HFFc6 (cell line): ENCODE measurements at regions not wholly inside any gene's neighbourhood (a gene's known extent, or its start where the extent isn't known, plus 50 kb on each side); places are given as distances from the start of the nearest gene placed in this dataset.

ENCODE experiments used
- DNase-seq: peaks from one replicate; pipeline ENCODE4 v3.0.0-alpha.2; 2018
- H3K27ac Mint-ChIP-seq: 2 replicates; pipeline ENCODE4 v1.8.0; 2020; ENCODE audit warnings: mild to moderate bottlenecking, mixed read lengths
- H3K27me3 Mint-ChIP-seq: 2 replicates; pipeline ENCODE4 v1.8.0; 2021; ENCODE audit warnings: mild to moderate bottlenecking, moderate library complexity, mixed read lengths; ENCODE audit not compliant: insufficient read depth
- H3K36me3 Mint-ChIP-seq: 2 replicates; pipeline ENCODE4 v1.8.0; 2021; ENCODE audit warnings: low read depth, mixed read lengths
- H3K4me1 Mint-ChIP-seq: 2 replicates; pipeline ENCODE4 v1.8.0; 2020; ENCODE audit warnings: low read depth, mixed read lengths
- H3K4me3 Mint-ChIP-seq: 2 replicates; pipeline ENCODE4 v1.8.0; 2020; ENCODE audit warnings: mild to moderate bottlenecking, moderate library complexity, mixed read lengths
- H3K9me3 Mint-ChIP-seq: 2 replicates; pipeline ENCODE4 v1.8.0; 2020; ENCODE audit warnings: mild to moderate bottlenecking, mixed read lengths
- CTCF ChIP-seq: fragments of 200-600 bp; sonication (generic); IDR thresholded peaks from 2 replicates; pipeline ENCODE4 v1.5.0; 2021; ENCODE audit warnings: antibody characterized with exemption, mild to moderate bottlenecking

DNA sequence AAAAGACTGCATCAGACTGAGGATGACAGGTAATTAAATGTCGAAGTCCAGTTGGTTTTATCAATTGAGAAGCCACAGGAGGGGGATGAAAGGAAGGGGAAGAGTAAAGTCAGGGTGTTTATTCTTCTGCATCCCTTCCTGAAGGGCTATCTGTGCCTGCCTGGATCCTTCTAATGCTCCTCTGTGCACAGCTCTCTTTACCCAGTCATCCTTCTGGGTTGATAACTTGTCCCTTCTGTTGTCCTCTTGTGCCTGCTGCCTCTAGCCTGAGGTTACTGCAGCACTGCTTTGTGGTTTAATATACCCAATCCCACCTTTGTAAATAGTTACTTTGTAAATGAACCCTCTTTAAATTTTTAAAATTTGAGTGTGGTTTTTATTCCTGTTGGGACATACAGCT, 1127.3 kb downstream of the EPHA7 start:
- H3K9me3 Mint-ChIP-seq = peaks cover 34% of the 10 kb centered on the region
- H3K4me3 Mint-ChIP-seq = no peak overlapping the region
- H3K36me3 Mint-ChIP-seq = no peaks in the 10 kb centered on the region; the same call in 1 of the 2 replicates
- no peak for DNase-seq
- no peak overlapping the region for H3K27ac Mint-ChIP-seq
- no peaks in the 10 kb centered on the region for H3K4me1 Mint-ChIP-seq
- TF ChIP-seq CTCF = no peak
- no peaks in the 10 kb centered on the region for H3K27me3 Mint-ChIP-seq

DNA sequence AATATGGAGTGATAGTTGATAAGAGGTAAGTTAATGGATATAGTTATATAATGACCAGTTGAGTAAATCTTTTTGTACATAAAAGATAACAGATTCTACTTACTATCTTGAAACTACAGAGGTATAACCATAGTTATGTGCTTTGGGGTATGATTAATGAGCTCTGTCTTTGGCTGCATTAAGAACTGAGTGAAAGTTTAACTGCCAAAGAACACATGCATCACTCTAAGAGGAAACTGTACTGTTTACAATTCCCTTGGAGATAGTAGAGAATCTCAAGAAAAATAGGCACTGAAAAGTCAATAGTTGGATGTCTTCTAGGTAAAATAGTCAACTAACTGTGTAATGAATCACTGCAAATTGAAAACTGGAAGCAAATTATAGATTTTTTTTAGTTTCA, 1129.5 kb downstream of the EPHA7 start:
- DNase-seq = no peak
- TF ChIP-seq CTCF = no peak
- no peaks in the 10 kb centered on the region for H3K27me3 Mint-ChIP-seq
- H3K36me3 Mint-ChIP-seq = no peaks in the 10 kb centered on the region; the same call in 1 of the 2 replicates
- no peak overlapping the region for H3K27ac Mint-ChIP-seq
- H3K4me1 Mint-ChIP-seq = no peaks in the 10 kb centered on the region
- H3K4me3 Mint-ChIP-seq = no peak overlapping the region
- peaks cover 47% of the 10 kb centered on the region for H3K9me3 Mint-ChIP-seq

- DNase-seq = no peak
- Mint-ChIP-seq H3K27me3 (no peaks in the 10 kb centered on the region), H3K4me3 (no peak overlapping the region), H3K36me3 (no peaks in the 10 kb centered on the region), H3K9me3 (peaks cover 19% of the 10 kb centered on the region), H3K4me1 (no peaks in the 10 kb centered on the region), H3K27ac (no peak overlapping the region)
- no peak for TF ChIP-seq CTCF
These were observed 1137.7 kb downstream of the EPHA7 start for GRCh38 chr6:92281571-92282076.

GRCh38 chr6:92275150-92275549, 1144.2 kb downstream of the EPHA7 start:
- H3K9me3 Mint-ChIP-seq = peaks cover 24% of the 10 kb centered on the region
- H3K27me3 Mint-ChIP-seq = no peaks in the 10 kb centered on the region
- no peak for DNase-seq
- H3K27ac Mint-ChIP-seq = no peak overlapping the region
- H3K4me1 Mint-ChIP-seq = no peaks in the 10 kb centered on the region
- H3K4me3 Mint-ChIP-seq = no peak overlapping the region
- no peaks in the 10 kb centered on the region for H3K36me3 Mint-ChIP-seq
- no peak for TF ChIP-seq CTCF

DNA sequence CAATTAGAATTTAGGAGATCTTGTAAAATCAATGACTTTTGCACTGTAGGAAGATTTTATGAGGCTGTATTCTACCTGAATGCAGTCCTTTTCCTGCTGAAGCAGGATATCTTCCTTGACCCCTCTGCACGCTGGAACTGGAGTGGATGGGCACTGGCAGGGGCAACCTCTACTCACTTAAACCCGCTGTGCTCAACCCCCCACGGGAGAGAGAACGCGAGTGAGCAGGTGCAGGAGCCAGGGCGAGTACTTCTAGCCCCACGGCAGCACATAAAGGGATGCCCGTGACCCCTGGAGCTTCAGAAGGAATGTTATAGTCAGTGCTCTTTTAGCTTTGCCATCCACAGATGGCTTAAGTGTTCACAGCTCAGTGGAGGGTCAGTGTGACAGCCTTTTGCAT, 1144.8 kb downstream of the EPHA7 start:
- DNase-seq = no peak
- Mint-ChIP-seq H3K27ac (no peak overlapping the region), H3K4me1 (no peaks in the 10 kb centered on the region), H3K4me3 (no peak overlapping the region), H3K9me3 (peaks cover 24% of the 10 kb centered on the region), H3K36me3 (no peaks in the 10 kb centered on the region), H3K27me3 (no peaks in the 10 kb centered on the region)
- no peak for TF ChIP-seq CTCF

DNA sequence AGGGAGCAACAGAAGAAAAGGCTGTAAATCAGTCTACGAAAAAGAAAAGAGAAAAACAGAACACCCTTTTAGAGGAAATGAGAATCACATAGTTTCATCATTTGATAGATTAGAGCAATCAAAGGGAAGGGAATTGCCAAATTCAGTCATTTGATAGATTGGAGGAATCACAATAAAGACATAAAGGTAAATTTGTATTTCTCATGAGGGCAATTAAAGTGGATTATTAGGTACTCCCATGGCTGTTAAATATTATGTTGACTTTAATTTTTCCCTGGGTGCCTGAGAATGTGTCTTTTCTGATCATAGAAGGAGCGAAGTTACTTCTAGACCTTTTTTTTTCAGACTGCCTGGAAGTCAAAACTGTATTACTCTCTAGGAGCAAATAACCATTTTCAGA, 1145.7 kb downstream of the EPHA7 start:
- no peak overlapping the region for H3K27ac Mint-ChIP-seq

More for the DNA sequence above, 1145.7 kb downstream of the EPHA7 start:
- H3K9me3 Mint-ChIP-seq = peaks cover 33% of the 10 kb centered on the region
- no peak overlapping the region for H3K4me3 Mint-ChIP-seq
- H3K27me3 Mint-ChIP-seq = no peaks in the 10 kb centered on the region
- no peaks in the 10 kb centered on the region for H3K36me3 Mint-ChIP-seq
- DNase-seq = no peak
- TF ChIP-seq CTCF = no peak
- no peaks in the 10 kb centered on the region for H3K4me1 Mint-ChIP-seq
